ENCODE measurements at regions not wholly inside any gene's neighbourhood (a gene's known extent, or its start where the extent isn't known, plus 50 kb on each side); places are given as distances from the start of the nearest gene placed in this dataset.
"Not testable (repeated sequence)": the region's sequence is repeated elsewhere in the genome, so short reads cannot be mapped to it uniquely, and the experiment has no call there.

GRCh38 chr1:109857702-109858101 lies 52.9 kb upstream of the CSF1 start:
- H3K36me3 ChIP-seq (ENCODE audit: low read depth, missing control alignments); H3K9me3 ChIP-seq; H3K27me3 ChIP-seq; H3K27ac ChIP-seq; H3K4me1 ChIP-seq; intact Hi-C loops (cut with DNase I; ENCODE audit: low total_unique reads); H3K4me3 ChIP-seq; DNase-seq: not testable (repeated sequence)
- 83 to 85% methylated on average over 3 of the region's 3 CpGs for WGBS, 2 donors

- H3K27me3 ChIP-seq; intact Hi-C loops (cut with DNase I; ENCODE audit: low total_unique reads); H3K27ac ChIP-seq; H3K9me3 ChIP-seq; H3K36me3 ChIP-seq (ENCODE audit: low read depth, missing control alignments); H3K4me3 ChIP-seq; DNase-seq; H3K4me1 ChIP-seq: not testable (repeated sequence)
- 47 to 55% methylated on average over 6 of the region's 6 CpGs for WGBS, 2 donors
Observed at GRCh38 chr1:109855986-109856385, 54.7 kb upstream of the CSF1 start.

GRCh38 chr1:109853972-109854371 lies 56.7 kb upstream of the CSF1 start:
- intact Hi-C loops (cut with DNase I; ENCODE audit: low total_unique reads): not testable (repeated sequence)

GRCh38 chr1:109852221-109853015 lies 58.2 kb upstream of the CSF1 start:
- H3K27ac ChIP-seq; intact Hi-C loops (cut with DNase I; ENCODE audit: low total_unique reads); H3K4me3 ChIP-seq; DNase-seq; H3K36me3 ChIP-seq (ENCODE audit: low read depth, missing control alignments); H3K27me3 ChIP-seq; H3K9me3 ChIP-seq; H3K4me1 ChIP-seq: not testable (repeated sequence)
- WGBS, 2 donors: 83 to 85% methylated on average over 12 of the region's 12 CpGs

More at GRCh38 chr1:109853972-109854371, 56.7 kb upstream of the CSF1 start:
- H3K9me3 ChIP-seq; H3K4me3 ChIP-seq; H3K27ac ChIP-seq; H3K36me3 ChIP-seq (ENCODE audit: low read depth, missing control alignments); H3K4me1 ChIP-seq; DNase-seq; H3K27me3 ChIP-seq: not testable (repeated sequence)
- WGBS, 2 donors: 94 to 97% methylated on average over 2 of the region's 2 CpGs

GRCh38 chr1:109850827-109851226 lies 59.8 kb upstream of the CSF1 start:
- DNase-seq: no peak
- WGBS, 2 donors: 94 to 95% methylated on average over 4 of the region's 4 CpGs
- intact Hi-C loops (cut with DNase I; ENCODE audit: low total_unique reads): no loop called here
- no peaks in the 10 kb centered on the region for H3K36me3 ChIP-seq (ENCODE audit: low read depth, missing control alignments)
- H3K4me1 ChIP-seq: no peaks in the 10 kb centered on the region
- H3K27ac ChIP-seq: no peak overlapping the region
- TF ChIP-seq POLR2A (IDR thresholded peaks at IDR 0.05) (no peak), CTCF (IDR thresholded peaks at IDR 0.05) (no peak)
- no peaks in the 10 kb centered on the region for H3K9me3 ChIP-seq
- no peaks in the 10 kb centered on the region for H3K27me3 ChIP-seq
- H3K4me3 ChIP-seq: no peak overlapping the region

GRCh38 chr1:109850194-109850593 lies 60.5 kb upstream of the CSF1 start:
- Histone ChIP-seq H3K4me3 (no peak overlapping the region), H3K36me3 (ENCODE audit: low read depth, missing control alignments) (no peaks in the 10 kb centered on the region), H3K4me1 (no peaks in the 10 kb centered on the region), H3K9me3 (no peaks in the 10 kb centered on the region), H3K27ac (no peak overlapping the region), H3K27me3 (no peaks in the 10 kb centered on the region)
- intact Hi-C loops (cut with DNase I; ENCODE audit: low total_unique reads): no loop called here
- DNase-seq: no peak
- TF ChIP-seq CTCF (IDR thresholded peaks at IDR 0.05) (no peak), POLR2A (IDR thresholded peaks at IDR 0.05) (no peak)
- WGBS, 2 donors: 83 to 91% methylated on average over 4 of the region's 4 CpGs

- intact Hi-C loops (cut with DNase I; ENCODE audit: low total_unique reads): no loop called here
- TF ChIP-seq CTCF (IDR thresholded peaks at IDR 0.05) (no peak), POLR2A (IDR thresholded peaks at IDR 0.05) (no peak)
- Histone ChIP-seq H3K9me3 (no peaks in the 10 kb centered on the region), H3K27me3 (no peaks in the 10 kb centered on the region), H3K36me3 (ENCODE audit: low read depth, missing control alignments) (no peaks in the 10 kb centered on the region), H3K27ac (no peak overlapping the region), H3K4me1 (no peaks in the 10 kb centered on the region), H3K4me3 (no peak overlapping the region)
- WGBS, 2 donors: 76 to 77% methylated on average over 6 of the region's 6 CpGs
- no peak for DNase-seq
Observed at GRCh38 chr1:109849655-109850054, 61.0 kb upstream of the CSF1 start.
